OCI-LY3 (cell line): ENCODE measurements at regions not wholly inside any gene's neighbourhood (a gene's known extent, or its start where the extent isn't known, plus 50 kb on each side); places are given as distances from the start of the nearest gene placed in this dataset.

ENCODE experiments used
- H2AFZ ChIP-seq: fragments of 200-600, 300-600 bp; shearing (Covaris generic); 2 replicates; pipeline ENCODE4 v1.6.0; 2014; ENCODE audit warnings: antibody characterized with exemption, low read depth, low read length
- H3K27ac ChIP-seq: fragments of 200-600, 300-600 bp; sonication (generic); 2 replicates; pipeline ENCODE4 v1.5.1; 2014; ENCODE audit warnings: mild to moderate bottlenecking, low read length, moderate library complexity, mixed read lengths
- H3K27me3 ChIP-seq: fragments of 200-600, 300-600 bp; sonication (generic); 2 replicates; pipeline ENCODE4 v1.6.1; 2014; ENCODE audit warnings: low read depth, low read length, mixed read lengths
- H3K36me3 ChIP-seq: fragments of 200-600, 300-600 bp; sonication (generic); replicated peaks from 2 replicates; pipeline ENCODE3; 2014; ENCODE audit warnings: low read depth, low read length, mixed read lengths
- H3K4me1 ChIP-seq: fragments of 300-600, 200-600 bp; sonication (generic); 2 replicates; pipeline ENCODE4 v1.6.1; 2014; ENCODE audit warnings: low read length, mixed read lengths
- H3K4me2 ChIP-seq: fragments of 200-600, 300-600 bp; sonication (generic); 2 replicates; pipeline ENCODE4 v1.6.1; 2014; ENCODE audit warnings: low read length, mixed read lengths
- H3K4me3 ChIP-seq: fragments of 300-600, 200-600 bp; sonication (generic); 2 replicates; pipeline ENCODE4 v1.5.1; 2014; ENCODE audit warnings: antibody characterized with exemption, mild to moderate bottlenecking, low read length, moderate library complexity
- H3K79me2 ChIP-seq: fragments of 300-600, 200-600 bp; shearing (Covaris generic); 2 replicates; pipeline ENCODE4 v1.6.1; 2014; ENCODE audit warnings: mild to moderate bottlenecking, low read length, mixed read lengths
- H3K9ac ChIP-seq: fragments of 300-600, 200-600 bp; shearing (Covaris generic); 2 replicates; pipeline ENCODE4 v1.6.0; 2014; ENCODE audit warnings: mild to moderate bottlenecking, low read length, moderate library complexity
- H3K9me3 ChIP-seq: fragments of 200-600, 300-600 bp; shearing (Covaris generic); 2 replicates; pipeline ENCODE4 v1.6.1; 2014; ENCODE audit warnings: low read length, mixed read lengths; ENCODE audit not compliant: insufficient read depth
- H4K20me1 ChIP-seq: fragments of 200-600, 300-600 bp; sonication (generic); 2 replicates; pipeline ENCODE4 v1.6.1; 2016; ENCODE audit warnings: low read length, mixed read lengths; ENCODE audit not compliant: insufficient read depth
- EZH2phosphoT487 ChIP-seq: fragments of 200-600 bp; shearing (Covaris generic); IDR thresholded peaks from 2 replicates; pipeline ENCODE4 v1.6.1; 2018; ENCODE audit warnings: antibody characterized with exemption, mixed run types, low read depth
- TF ChIP-seq, protein P1 (sequence below): fragments of 200-600, 300-600 bp; sonication (generic); IDR thresholded peaks from 2 replicates; pipeline ENCODE4 v1.5.1; 2014; ENCODE audit warnings: antibody characterized with exemption, low read length, low read depth

DNA sequence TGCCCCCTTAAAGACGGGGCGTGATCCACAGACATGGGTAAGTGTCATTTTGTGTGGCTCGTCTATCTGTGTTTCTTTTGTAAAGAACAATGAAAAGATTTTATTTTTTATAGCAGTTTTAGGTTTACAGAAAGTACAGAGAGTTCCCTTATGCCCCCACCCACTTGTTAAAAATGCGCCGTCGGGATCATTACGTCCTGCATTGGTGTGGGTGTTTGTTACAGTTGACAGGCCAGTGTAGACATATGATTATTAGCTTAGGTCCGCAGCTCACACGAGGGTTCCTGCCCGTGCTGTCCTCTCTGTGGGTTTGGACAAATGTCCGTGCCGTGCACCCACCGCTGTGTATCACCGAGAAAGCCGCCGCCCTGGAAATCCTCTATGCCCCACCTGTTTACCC lies 50.5 kb downstream of the RGS12 start:
- TF ChIP-seq, protein P1, sequence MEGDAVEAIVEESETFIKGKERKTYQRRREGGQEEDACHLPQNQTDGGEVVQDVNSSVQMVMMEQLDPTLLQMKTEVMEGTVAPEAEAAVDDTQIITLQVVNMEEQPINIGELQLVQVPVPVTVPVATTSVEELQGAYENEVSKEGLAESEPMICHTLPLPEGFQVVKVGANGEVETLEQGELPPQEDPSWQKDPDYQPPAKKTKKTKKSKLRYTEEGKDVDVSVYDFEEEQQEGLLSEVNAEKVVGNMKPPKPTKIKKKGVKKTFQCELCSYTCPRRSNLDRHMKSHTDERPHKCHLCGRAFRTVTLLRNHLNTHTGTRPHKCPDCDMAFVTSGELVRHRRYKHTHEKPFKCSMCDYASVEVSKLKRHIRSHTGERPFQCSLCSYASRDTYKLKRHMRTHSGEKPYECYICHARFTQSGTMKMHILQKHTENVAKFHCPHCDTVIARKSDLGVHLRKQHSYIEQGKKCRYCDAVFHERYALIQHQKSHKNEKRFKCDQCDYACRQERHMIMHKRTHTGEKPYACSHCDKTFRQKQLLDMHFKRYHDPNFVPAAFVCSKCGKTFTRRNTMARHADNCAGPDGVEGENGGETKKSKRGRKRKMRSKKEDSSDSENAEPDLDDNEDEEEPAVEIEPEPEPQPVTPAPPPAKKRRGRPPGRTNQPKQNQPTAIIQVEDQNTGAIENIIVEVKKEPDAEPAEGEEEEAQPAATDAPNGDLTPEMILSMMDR = no peak
- TF ChIP-seq EZH2phosphoT487 = no peak
- Histone ChIP-seq H3K4me3 (no peak overlapping the region), H3K9ac (no peak overlapping the region), H3K36me3 (no peaks in the 10 kb centered on the region), H3K4me1 (peaks cover 23% of the 10 kb centered on the region), H3K9me3 (no peaks in the 10 kb centered on the region), H4K20me1 (no peaks in the 10 kb centered on the region), H3K4me2 (no peak overlapping the region), H2AFZ (no peak overlapping the region), H3K79me2 (no peaks in the 10 kb centered on the region), H3K27ac (no peak overlapping the region), H3K27me3 (no peaks in the 10 kb centered on the region)

DNA sequence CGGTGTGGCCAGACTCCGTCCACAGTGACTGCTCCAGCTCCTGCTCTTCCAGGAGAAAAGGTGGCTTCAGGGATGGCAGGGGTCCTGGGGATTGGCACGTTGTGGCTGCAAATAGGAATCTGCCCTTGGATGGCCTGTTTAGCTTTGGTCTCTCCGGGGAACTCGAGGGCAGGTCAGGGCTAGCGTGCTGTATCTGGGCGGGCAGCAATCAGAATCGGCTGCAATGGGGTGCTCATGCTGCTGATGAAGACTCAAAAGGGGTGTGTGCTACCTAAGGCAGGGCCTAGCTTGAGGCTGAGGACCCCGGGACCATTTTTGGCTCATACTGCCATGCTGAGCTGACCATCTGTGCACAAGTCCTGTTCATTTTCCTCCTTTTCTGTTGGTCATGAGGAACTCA lies 51.3 kb downstream of the RGS12 start:
- Histone ChIP-seq H3K4me1 (peaks cover 23% of the 10 kb centered on the region), H3K4me3 (no peak overlapping the region), H3K9me3 (no peaks in the 10 kb centered on the region), H3K79me2 (no peaks in the 10 kb centered on the region), H3K9ac (no peak overlapping the region), H3K27me3 (no peaks in the 10 kb centered on the region), H3K36me3 (no peaks in the 10 kb centered on the region), H4K20me1 (no peaks in the 10 kb centered on the region), H2AFZ (no peak overlapping the region), H3K4me2 (no peak overlapping the region), H3K27ac (no peak overlapping the region)
- no peak for TF ChIP-seq EZH2phosphoT487
- TF ChIP-seq, protein P1 = no peak

DNA sequence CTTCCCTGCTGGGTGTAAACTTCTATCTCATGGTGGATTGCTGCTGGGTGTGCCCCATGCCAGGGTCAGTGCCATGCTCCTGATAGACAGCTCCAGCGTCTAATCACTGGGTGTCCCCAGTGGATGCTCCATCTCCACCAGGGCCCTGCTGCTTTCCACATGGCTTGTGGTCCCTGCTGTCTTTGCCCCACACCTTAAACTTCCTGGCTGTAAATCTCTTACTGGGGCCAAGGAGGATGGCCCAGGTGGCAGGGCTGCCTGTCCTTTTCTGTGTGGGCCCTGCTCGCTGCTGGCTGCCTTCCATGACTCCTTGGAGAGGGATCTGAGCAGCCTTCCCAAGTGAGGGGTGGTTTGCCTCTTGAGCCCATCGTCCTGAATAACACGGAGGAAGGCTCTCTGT lies 51.8 kb downstream of the RGS12 start:
- no peak overlapping the region for H3K27ac ChIP-seq
- no peak overlapping the region for H3K4me2 ChIP-seq
- no peak overlapping the region for H2AFZ ChIP-seq
- no peaks in the 10 kb centered on the region for H3K27me3 ChIP-seq
- no peak overlapping the region for H3K9ac ChIP-seq
- H4K20me1 ChIP-seq = no peaks in the 10 kb centered on the region
- no peak overlapping the region for H3K4me3 ChIP-seq
- H3K36me3 ChIP-seq = no peaks in the 10 kb centered on the region
- TF ChIP-seq, protein P1 = no peak
- TF ChIP-seq EZH2phosphoT487 = no peak
- H3K4me1 ChIP-seq = peaks cover 23% of the 10 kb centered on the region
- H3K79me2 ChIP-seq = no peaks in the 10 kb centered on the region
- H3K9me3 ChIP-seq = no peaks in the 10 kb centered on the region

- H3K36me3 ChIP-seq = no peaks in the 10 kb centered on the region
- H3K27ac ChIP-seq = no peak overlapping the region
- H3K9me3 ChIP-seq = no peaks in the 10 kb centered on the region
- no peaks in the 10 kb centered on the region for H3K27me3 ChIP-seq
- H4K20me1 ChIP-seq = no peaks in the 10 kb centered on the region
- H3K4me3 ChIP-seq = no peak overlapping the region
- TF ChIP-seq, protein P1 = no peak
- no peak overlapping the region for H2AFZ ChIP-seq
- no peak overlapping the region for H3K9ac ChIP-seq
- H3K79me2 ChIP-seq = no peaks in the 10 kb centered on the region
- H3K4me1 ChIP-seq = peaks cover 23% of the 10 kb centered on the region
- H3K4me2 ChIP-seq = no peak overlapping the region
Observed at GRCh38 chr4:3345384-3345783, 52.6 kb downstream of the RGS12 start.
